K562 (cell line): ENCODE measurements at regions not wholly inside any gene's neighbourhood (a gene's known extent, or its start where the extent isn't known, plus 50 kb on each side); places are given as distances from the start of the nearest gene placed in this dataset.

ENCODE experiments used
- ATAC-seq: fragments of 200-7000 bp; cut with Tn5 transposase; 3 replicates; pipeline ENCODE4 v1.9.1; 2020; ENCODE audit warnings: moderate library complexity
- BruUV-seq: library from RNA; stranded (reverse); fragments of 400-500 nt; replicated peaks from 2 replicates; lab custom pipeline; 2021; lab: Mats Ljungman, UMichigan
- CTCF ChIA-PET: fragments of 300-600 bp; formaldehyde crosslinking; extraction: SDS; loops from one replicate; lab custom pipeline; 2021; ENCODE audit warnings: low intra/inter-chr PET ratio; lab: Yijun Ruan, JAX
- POLR2A ChIA-PET: fragments of 300-600, 350-650 bp; sonication (Branson Sonifier 250); formaldehyde crosslinking; extraction: SDS; loops from one replicate; lab custom pipeline; 2021; ENCODE audit warnings: antibody characterized with exemption, inconsistent platforms; lab: Yijun Ruan, JAX
- DNase-seq, 4 experiments: peaks; one replicate each; pipeline versions ENCODE4 v3.0.0 to v3.0.0-alpha.2; 2011 to 2018; ENCODE audit warnings: low spot score in 3 of 4, mixed read lengths in 3 of 4; ENCODE audit errors: extremely low read depth in 1 of 4
- FAIRE-seq: peaks from 2 replicates; lab custom pipeline; 2011; peaks lifted over from hg19 to GRCh38; lab: Jason Lieb, UNC
- H2AFZ ChIP-seq: 2 replicates; pipeline ENCODE4 v1.6.0; 2011; ENCODE audit warnings: low read depth, low read length, control low read depth, inconsistent platforms
- H3K27ac ChIP-seq: fragments of 200-600 bp; 3 replicates; pipeline ENCODE4 v1.8.0; 2011; ENCODE audit warnings: low read depth, mild to moderate bottlenecking, control low read depth, inconsistent platforms, low read length, moderate library complexity, mixed read lengths; ENCODE audit errors: extremely low read depth
- H3K27me3 ChIP-seq, 2 experiments: fragments of 300-600 bp in 1 of 2; 2 replicates in 1 of 2; 3 replicates in 1 of 2; pipeline versions ENCODE4 v1.6.0 to v1.8.0; 2011; ENCODE audit warnings: inconsistent platforms in 2 of 2, low read length in 2 of 2, mild to moderate bottlenecking in 1 of 2, mixed read lengths in 1 of 2, moderate library complexity in 1 of 2; ENCODE audit not compliant: control insufficient read depth in 2 of 2, insufficient read depth in 2 of 2
- H3K36me3 ChIP-seq: fragments of 300-600 bp; 3 replicates; pipeline ENCODE4 v1.8.0; 2011; ENCODE audit warnings: mild to moderate bottlenecking, low read length, inconsistent platforms; ENCODE audit not compliant: control insufficient read depth, insufficient read depth
- H3K4me1 ChIP-seq, 2 experiments: fragments of 200-600 bp in 1 of 2; replicated peaks in 1 of 2; 2 replicates in 1 of 2; 3 replicates in 1 of 2; pipeline versions ENCODE4 v1.5.1 to v1.8.0; 2011; ENCODE audit warnings: inconsistent platforms in 2 of 2, low read length in 2 of 2, mild to moderate bottlenecking in 1 of 2, mixed read lengths in 1 of 2, moderate library complexity in 1 of 2; ENCODE audit not compliant: control insufficient read depth in 2 of 2, insufficient read depth in 2 of 2
- H3K4me2 ChIP-seq: 2 replicates; pipeline ENCODE4 v1.6.1; 2011; ENCODE audit warnings: low read length, control low read depth, inconsistent platforms, mixed read lengths; ENCODE audit not compliant: insufficient read depth
- H3K4me3 ChIP-seq: fragments of 200-600 bp; sonication (generic), shearing (Covaris generic); 2 replicates; pipeline ENCODE4 v1.5.1; 2016; ENCODE audit warnings: control low read depth, inconsistent platforms
- H3K79me2 ChIP-seq: fragments of 200-600 bp; 3 replicates; pipeline ENCODE4 v1.8.0; 2011; ENCODE audit warnings: low read length, inconsistent platforms; ENCODE audit not compliant: control insufficient read depth, insufficient read depth
- H3K9ac ChIP-seq, 2 experiments: 2 replicates each; pipeline versions ENCODE4 v1.6.0 to v1.6.1; 2011; ENCODE audit warnings: low read depth in 2 of 2, low read length in 2 of 2, control low read depth in 1 of 2, inconsistent platforms in 1 of 2, mild to moderate bottlenecking in 1 of 2, mixed read lengths in 1 of 2; ENCODE audit not compliant: insufficient read depth in 1 of 2
- H3K9me1 ChIP-seq: one replicate; pipeline ENCODE4 v1.6.0; 2011; ENCODE audit warnings: inconsistent platforms, mild to moderate bottlenecking, low read length, moderate library complexity; ENCODE audit not compliant: control insufficient read depth, insufficient read depth
- H3K9me3 ChIP-seq: replicated peaks from 2 replicates; pipeline ENCODE4 v1.5.1; 2011; ENCODE audit warnings: low read depth, low read length, inconsistent platforms; ENCODE audit not compliant: control insufficient read depth, insufficient read depth
- H4K20me1 ChIP-seq: replicated peaks from 2 replicates; pipeline ENCODE4 v1.6.1; 2011; ENCODE audit warnings: low read length, inconsistent platforms, mixed read lengths; ENCODE audit not compliant: control insufficient read depth, insufficient read depth
- FOXA3 ChIP-seq, 2 experiments: fragments of 450-650 bp in 1 of 2; sonication (generic) in 1 of 2; formaldehyde crosslinking; IDR thresholded peaks in 1 of 2; conservative IDR thresholded peaks in 1 of 2; 2 replicates each; pipeline versions ENCODE4 v1.4.0 to v1.8.0; 2020 to 2022; ENCODE audit warnings: mild to moderate bottlenecking in 2 of 2, missing genetic modification reagents in 1 of 2
- KLF13 ChIP-seq: fragments of 450-650 bp; IDR thresholded peaks from 2 replicates; pipeline ENCODE4 v1.6.1; 2016; ENCODE audit warnings: missing genetic modification characterization, low read depth, mild to moderate bottlenecking, missing compliant biosample characterization, moderate library complexity, borderline replicate concordance
- NR1H2 ChIP-seq: sonication (generic); formaldehyde crosslinking; IDR thresholded peaks from 2 replicates; pipeline ENCODE4 v1.4.0; 2020; ENCODE audit warnings: mild to moderate bottlenecking, missing genetic modification reagents
- PHTF2 ChIP-seq: fragments of 250-450 bp; sonication (Bioruptor Pico); IDR thresholded peaks from 2 replicates; pipeline ENCODE4 v1.5.0; 2021; ENCODE audit warnings: mild to moderate bottlenecking
- WGBS: fragments of 100-300 bp; shearing (Covaris generic); methylation state at CpG from one replicate; pipeline ENCODE4 v1.1.6; 2016; ENCODE audit warnings: low coverage, mixed read lengths; ENCODE audit not compliant: insufficient coverage; ENCODE audit errors: missing lambda C conversion rate; 5-methylcytosine and 5-hydroxymethylcytosine counted together
- in situ Hi-C: fragments of 300-500 bp; cut with MboI; formaldehyde crosslinking; loops from 4 replicates; pipeline ENCODE4 v1.15.0; 2018; ENCODE audit warnings: inconsistent platforms, mixed read lengths
- intact Hi-C: fragments of 100-400 bp; cut with micrococcal nuclease; formaldehyde crosslinking; loops from 2 replicates; pipeline ENCODE4 v1.14.2; 2022
- TF ChIP-seq, protein P1 (sequence below): fragments of 250-450 bp; sonication (Bioruptor Pico); IDR thresholded peaks from 2 replicates; pipeline ENCODE4 v1.5.0; 2022; ENCODE audit warnings: mild to moderate bottlenecking
- TF ChIP-seq, protein P2 (sequence below), 2 experiments: fragments of 450-650 bp in 1 of 2; IDR thresholded peaks; 2 replicates each; pipeline ENCODE4 v1.6.1; 2011 to 2017; ENCODE audit warnings: low read depth in 2 of 2, antibody characterized with exemption in 1 of 2, borderline replicate concordance in 1 of 2, low read length in 1 of 2, mild to moderate bottlenecking in 1 of 2, mixed read lengths in 1 of 2; ENCODE audit not compliant: control insufficient read depth in 1 of 2

DNA sequence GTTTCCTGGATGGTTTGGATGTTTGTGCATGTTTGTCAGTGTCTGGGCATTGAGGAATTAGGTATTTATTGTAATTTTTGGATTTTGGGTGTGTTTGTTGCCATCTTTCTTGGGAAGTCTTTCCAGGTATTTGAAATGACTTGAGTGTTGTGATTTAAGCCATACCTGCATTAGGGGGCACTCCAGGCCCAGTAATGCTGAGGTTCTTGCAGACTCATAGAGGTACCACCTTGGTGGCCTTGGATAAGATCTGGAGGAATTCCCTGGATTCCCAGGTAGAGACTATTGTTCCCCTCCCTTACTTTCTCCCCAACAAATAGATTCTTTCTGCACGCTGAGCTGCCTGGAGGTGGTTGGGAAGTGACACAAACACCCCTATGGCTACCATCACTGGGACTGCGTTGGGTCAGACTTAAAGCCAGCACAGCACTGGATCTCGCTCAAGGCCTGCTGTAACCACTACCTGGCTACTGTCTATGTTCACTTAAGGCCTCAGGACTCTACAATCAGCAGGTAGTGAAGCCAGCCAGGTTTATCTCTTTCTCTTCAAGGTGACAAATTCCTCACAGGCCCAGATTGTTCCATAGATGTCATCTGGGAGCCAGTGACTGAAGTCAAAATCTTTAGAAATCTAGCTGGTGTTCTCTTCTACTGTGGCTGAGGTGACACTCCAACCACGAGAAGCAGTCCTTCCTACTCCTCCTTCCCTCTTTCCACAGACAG is 643.6 kb downstream of the PDHA2 start:
- Histone ChIP-seq H3K9ac (no peak overlapping the region), H3K27ac (no peak overlapping the region), H3K27me3 (no peaks in the 10 kb centered on the region), H3K4me3 (no peak overlapping the region), H3K9me1 (no peaks in the 10 kb centered on the region), H4K20me1 (no peaks in the 10 kb centered on the region), H3K79me2 (no peaks in the 10 kb centered on the region), H3K4me1 (no peaks in the 10 kb centered on the region), H2AFZ (no peak overlapping the region), H3K36me3 (no peaks in the 10 kb centered on the region), H3K4me2 (no peak overlapping the region), H3K9me3 (no peaks in the 10 kb centered on the region)
- no peak for FAIRE-seq
- in situ Hi-C loops: no loop called here
- DNase-seq: no peak
- intact Hi-C loops: no loop called here
- CTCF ChIA-PET: no interaction called here
- WGBS: 0% methylated on average over 3 of the region's 4 CpGs
- no TSS peak for BruUV-seq
- no peak for ATAC-seq
- POLR2A ChIA-PET: no interaction called here
- TF ChIP-seq, protein P1, sequence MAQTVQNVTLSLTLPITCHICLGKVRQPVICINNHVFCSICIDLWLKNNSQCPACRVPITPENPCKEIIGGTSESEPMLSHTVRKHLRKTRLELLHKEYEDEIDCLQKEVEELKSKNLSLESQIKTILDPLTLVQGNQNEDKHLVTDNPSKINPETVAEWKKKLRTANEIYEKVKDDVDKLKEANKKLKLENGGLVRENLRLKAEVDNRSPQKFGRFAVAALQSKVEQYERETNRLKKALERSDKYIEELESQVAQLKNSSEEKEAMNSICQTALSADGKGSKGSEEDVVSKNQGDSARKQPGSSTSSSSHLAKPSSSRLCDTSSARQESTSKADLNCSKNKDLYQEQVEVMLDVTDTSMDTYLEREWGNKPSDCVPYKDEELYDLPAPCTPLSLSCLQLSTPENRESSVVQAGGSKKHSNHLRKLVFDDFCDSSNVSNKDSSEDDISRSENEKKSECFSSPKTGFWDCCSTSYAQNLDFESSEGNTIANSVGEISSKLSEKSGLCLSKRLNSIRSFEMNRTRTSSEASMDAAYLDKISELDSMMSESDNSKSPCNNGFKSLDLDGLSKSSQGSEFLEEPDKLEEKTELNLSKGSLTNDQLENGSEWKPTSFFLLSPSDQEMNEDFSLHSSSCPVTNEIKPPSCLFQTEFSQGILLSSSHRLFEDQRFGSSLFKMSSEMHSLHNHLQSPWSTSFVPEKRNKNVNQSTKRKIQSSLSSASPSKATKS: no peak
- TF ChIP-seq FOXA3 (CRISPR knock-in tag; conservative IDR thresholded peaks at IDR 0.05 in 1 of 2, IDR thresholded peaks at IDR 0.05 in 1 of 2) (no peak), KLF13 (tag) (no peak), PHTF2 (CRISPR knock-in tag) (no peak), NR1H2 (CRISPR knock-in tag) (no peak)
- TF ChIP-seq, protein P2, sequence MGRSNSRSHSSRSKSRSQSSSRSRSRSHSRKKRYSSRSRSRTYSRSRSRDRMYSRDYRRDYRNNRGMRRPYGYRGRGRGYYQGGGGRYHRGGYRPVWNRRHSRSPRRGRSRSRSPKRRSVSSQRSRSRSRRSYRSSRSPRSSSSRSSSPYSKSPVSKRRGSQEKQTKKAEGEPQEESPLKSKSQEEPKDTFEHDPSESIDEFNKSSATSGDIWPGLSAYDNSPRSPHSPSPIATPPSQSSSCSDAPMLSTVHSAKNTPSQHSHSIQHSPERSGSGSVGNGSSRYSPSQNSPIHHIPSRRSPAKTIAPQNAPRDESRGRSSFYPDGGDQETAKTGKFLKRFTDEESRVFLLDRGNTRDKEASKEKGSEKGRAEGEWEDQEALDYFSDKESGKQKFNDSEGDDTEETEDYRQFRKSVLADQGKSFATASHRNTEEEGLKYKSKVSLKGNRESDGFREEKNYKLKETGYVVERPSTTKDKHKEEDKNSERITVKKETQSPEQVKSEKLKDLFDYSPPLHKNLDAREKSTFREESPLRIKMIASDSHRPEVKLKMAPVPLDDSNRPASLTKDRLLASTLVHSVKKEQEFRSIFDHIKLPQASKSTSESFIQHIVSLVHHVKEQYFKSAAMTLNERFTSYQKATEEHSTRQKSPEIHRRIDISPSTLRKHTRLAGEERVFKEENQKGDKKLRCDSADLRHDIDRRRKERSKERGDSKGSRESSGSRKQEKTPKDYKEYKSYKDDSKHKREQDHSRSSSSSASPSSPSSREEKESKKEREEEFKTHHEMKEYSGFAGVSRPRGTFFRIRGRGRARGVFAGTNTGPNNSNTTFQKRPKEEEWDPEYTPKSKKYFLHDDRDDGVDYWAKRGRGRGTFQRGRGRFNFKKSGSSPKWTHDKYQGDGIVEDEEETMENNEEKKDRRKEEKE (IDR thresholded peaks at IDR 0.05; ENCODE audit: borderline replicate concordance in 1 of 2, control insufficient read depth in 1 of 2, low read depth in 2 of 2, low read length in 1 of 2): no peak
